ENCODE measurements at regions not wholly inside any gene's neighbourhood (a gene's known extent, or its start where the extent isn't known, plus 50 kb on each side); places are given as distances from the start of the nearest gene placed in this dataset.
"Not testable (repeated sequence)": the region's sequence is repeated elsewhere in the genome, so short reads cannot be mapped to it uniquely, and the experiment has no call there.

GRCh38 chr5:116858705-116859333, 284.2 kb upstream of the SEMA6A start:
- H3K27ac ChIP-seq (ENCODE audit: control insufficient read depth, insufficient read depth, low read length) = no peak overlapping the region
- H3K9ac ChIP-seq (ENCODE audit: control insufficient read depth, extremely low read depth, insufficient read depth, low read length) = no peak overlapping the region
- H3K27me3 ChIP-seq (ENCODE audit: control insufficient read depth, extremely low read depth, insufficient read depth, low read length) = no peaks in the 10 kb centered on the region
- H3K9me3 ChIP-seq (ENCODE audit: control insufficient read depth, low read depth, low read length) = no peaks in the 10 kb centered on the region
- no peaks in the 10 kb centered on the region for H4K20me1 ChIP-seq (ENCODE audit: control insufficient read depth, extremely low read depth, insufficient read depth, low read length)
- H3K79me2 ChIP-seq (ENCODE audit: control insufficient read depth, insufficient read depth, low read length) = no peaks in the 10 kb centered on the region
- dilution Hi-C loops (cut with MboI; ENCODE audit: extremely low pct_ligation_motif_present, low sequenced_read_pairs) = no loop called here
- no peak for DNase-seq (ENCODE audit: low read depth, low spot score)
- no peaks in the 10 kb centered on the region for H3K36me3 ChIP-seq (ENCODE audit: control insufficient read depth in 2 of 2, extremely low read depth in 1 of 2, insufficient read depth in 2 of 2, low read length in 2 of 2)
- TF ChIP-seq EZH2 (IDR thresholded peaks at IDR 0.05; ENCODE audit: low read length) = no peak
- TF ChIP-seq CTCF (optimal IDR thresholded peaks at IDR 0.05 in 1 of 3, IDR thresholded peaks at IDR 0.05 in 1 of 3, conservative IDR thresholded peaks at IDR 0.05 in 1 of 3; ENCODE audit: extremely low read depth in 1 of 3, insufficient read depth in 2 of 3, low read length in 3 of 3) = no peak
- no peaks in the 10 kb centered on the region for H3K4me1 ChIP-seq (ENCODE audit: control insufficient read depth, extremely low read depth, insufficient read depth, low read length)
- H3K9me1 ChIP-seq (ENCODE audit: control insufficient read depth, extremely low read depth, insufficient read depth, low read length) = no peaks in the 10 kb centered on the region
- H3K4me3 ChIP-seq (ENCODE audit: control insufficient read depth in 2 of 3, extremely low read depth in 1 of 3, insufficient read depth in 2 of 3, low read depth in 1 of 3, low read length in 3 of 3) = no peak overlapping the region
- no peak overlapping the region for H2AFZ ChIP-seq (ENCODE audit: control insufficient read depth, low read length)
- H3K4me2 ChIP-seq (ENCODE audit: control insufficient read depth, extremely low read depth, insufficient read depth, low read depth, low read length) = no peak overlapping the region
- FAIRE-seq = no peak

GRCh38 chr5:116858020-116858419, 283.4 kb upstream of the SEMA6A start:
- H3K79me2 ChIP-seq (ENCODE audit: control insufficient read depth, insufficient read depth, low read length); H3K27ac ChIP-seq (ENCODE audit: control insufficient read depth, insufficient read depth, low read length); H3K9me1 ChIP-seq (ENCODE audit: control insufficient read depth, extremely low read depth, insufficient read depth, low read length); H3K27me3 ChIP-seq (ENCODE audit: control insufficient read depth, extremely low read depth, insufficient read depth, low read length); H3K4me1 ChIP-seq (ENCODE audit: control insufficient read depth, extremely low read depth, insufficient read depth, low read length); dilution Hi-C loops (cut with MboI; ENCODE audit: extremely low pct_ligation_motif_present, low sequenced_read_pairs); H3K4me3 ChIP-seq (ENCODE audit: control insufficient read depth in 2 of 3, extremely low read depth in 1 of 3, insufficient read depth in 2 of 3, low read depth in 1 of 3, low read length in 3 of 3); H4K20me1 ChIP-seq (ENCODE audit: control insufficient read depth, extremely low read depth, insufficient read depth, low read length); H3K4me2 ChIP-seq (ENCODE audit: control insufficient read depth, extremely low read depth, insufficient read depth, low read depth, low read length); H3K36me3 ChIP-seq (ENCODE audit: control insufficient read depth in 2 of 2, extremely low read depth in 1 of 2, insufficient read depth in 2 of 2, low read length in 2 of 2); FAIRE-seq; DNase-seq (ENCODE audit: low read depth, low spot score); H3K9me3 ChIP-seq (ENCODE audit: control insufficient read depth, low read depth, low read length); H2AFZ ChIP-seq (ENCODE audit: control insufficient read depth, low read length); H3K9ac ChIP-seq (ENCODE audit: control insufficient read depth, extremely low read depth, insufficient read depth, low read length): not testable (repeated sequence)

GRCh38 chr5:116856271-116856670, 281.6 kb upstream of the SEMA6A start:
- dilution Hi-C loops (cut with MboI; ENCODE audit: extremely low pct_ligation_motif_present, low sequenced_read_pairs) = no loop called here
- Histone ChIP-seq H3K4me2 (ENCODE audit: control insufficient read depth, extremely low read depth, insufficient read depth, low read depth, low read length) (no peak overlapping the region), H3K9me3 (ENCODE audit: control insufficient read depth, low read depth, low read length) (no peaks in the 10 kb centered on the region), H3K9ac (ENCODE audit: control insufficient read depth, extremely low read depth, insufficient read depth, low read length) (no peak overlapping the region), H3K9me1 (ENCODE audit: control insufficient read depth, extremely low read depth, insufficient read depth, low read length) (no peaks in the 10 kb centered on the region), H3K27me3 (ENCODE audit: control insufficient read depth, extremely low read depth, insufficient read depth, low read length) (no peaks in the 10 kb centered on the region), H2AFZ (ENCODE audit: control insufficient read depth, low read length) (no peak overlapping the region), H4K20me1 (ENCODE audit: control insufficient read depth, extremely low read depth, insufficient read depth, low read length) (no peaks in the 10 kb centered on the region), H3K79me2 (ENCODE audit: control insufficient read depth, insufficient read depth, low read length) (no peaks in the 10 kb centered on the region), H3K36me3 (ENCODE audit: control insufficient read depth in 2 of 2, extremely low read depth in 1 of 2, insufficient read depth in 2 of 2, low read length in 2 of 2) (no peaks in the 10 kb centered on the region), H3K4me1 (ENCODE audit: control insufficient read depth, extremely low read depth, insufficient read depth, low read length) (no peaks in the 10 kb centered on the region), H3K4me3 (ENCODE audit: control insufficient read depth in 2 of 3, extremely low read depth in 1 of 3, insufficient read depth in 2 of 3, low read depth in 1 of 3, low read length in 3 of 3) (no peak overlapping the region), H3K27ac (ENCODE audit: control insufficient read depth, insufficient read depth, low read length) (no peak overlapping the region)
- TF ChIP-seq CTCF (optimal IDR thresholded peaks at IDR 0.05 in 1 of 3, IDR thresholded peaks at IDR 0.05 in 1 of 3, conservative IDR thresholded peaks at IDR 0.05 in 1 of 3; ENCODE audit: extremely low read depth in 1 of 3, insufficient read depth in 2 of 3, low read length in 3 of 3) = no peak
- TF ChIP-seq EZH2 (IDR thresholded peaks at IDR 0.05; ENCODE audit: low read length) = no peak
- FAIRE-seq = no peak
- DNase-seq (ENCODE audit: low read depth, low spot score) = no peak

Data from keratinocyte (primary cell).